PC-9 (cell line): ENCODE measurements at regions not wholly inside any gene's neighbourhood (a gene's known extent, or its start where the extent isn't known, plus 50 kb on each side); places are given as distances from the start of the nearest gene placed in this dataset.

Experiments
- BruUV-seq: library from RNA; stranded (reverse); fragments of 400-500 nt; replicated peaks from 2 replicates; lab custom pipeline; 2021; lab: Mats Ljungman, UMichigan
- CTCF ChIA-PET: fragments of 300-600 bp; sonication (Branson Sonifier 250); formaldehyde crosslinking; loops from one replicate; lab custom pipeline; 2022; ENCODE audit warnings: antibody characterized with exemption; lab: Charles Lee
- POLR2A ChIA-PET: fragments of 300-600 bp; sonication (Branson Sonifier 250); formaldehyde crosslinking; loops from one replicate; lab custom pipeline; 2022; ENCODE audit warnings: antibody characterized with exemption; ENCODE audit not compliant: unreplicated experiment; lab: Charles Lee
- DNase-seq, 2 experiments: peaks; one replicate each; pipeline versions ENCODE4 v3.0.0 to v3.0.0-alpha.2; 2015 to 2022; ENCODE audit warnings: mixed read lengths in 1 of 2
- H2AFZ ChIP-seq: fragments of 200-600 bp; sonication (generic); 2 replicates; pipeline ENCODE4 v1.8.1; 2017; ENCODE audit warnings: antibody characterized with exemption
- H3F3A ChIP-seq: fragments of 200-600 bp; sonication (generic); 2 replicates; pipeline ENCODE4 v1.8.1; 2017; ENCODE audit warnings: antibody characterized with exemption, mild to moderate bottlenecking, low read depth; ENCODE audit not compliant: insufficient read depth
- H3K27ac ChIP-seq: fragments of 200-600 bp; sonication (generic); 2 replicates; pipeline ENCODE4 v1.6.1; 2016; ENCODE audit warnings: mixed run types
- H3K27me3 ChIP-seq: fragments of 200-600 bp; sonication (generic); 2 replicates; pipeline ENCODE4 v1.6.1; 2016; ENCODE audit warnings: low read depth, mixed run types; ENCODE audit not compliant: insufficient read depth
- H3K36me3 ChIP-seq: fragments of 200-600 bp; sonication (generic); 2 replicates; pipeline ENCODE4 v1.6.1; 2016; ENCODE audit warnings: low read depth, mixed run types
- H3K4me1 ChIP-seq: fragments of 200-600 bp; sonication (generic); replicated peaks from 2 replicates; pipeline ENCODE4 v1.6.1; 2016; ENCODE audit warnings: mixed run types; ENCODE audit not compliant: insufficient read depth
- H3K4me2 ChIP-seq: fragments of 200-600 bp; sonication (generic); 2 replicates; pipeline ENCODE4 v1.6.1; 2017; ENCODE audit warnings: mixed run types
- H3K4me3 ChIP-seq: fragments of 200-600 bp; sonication (generic); 2 replicates; pipeline ENCODE4 v1.6.1; 2016; ENCODE audit warnings: mixed run types
- H3K79me2 ChIP-seq: fragments of 200-600 bp; sonication (generic); 2 replicates; pipeline ENCODE4 v1.6.1; 2017; ENCODE audit warnings: low read depth, mixed run types
- H3K9me2 ChIP-seq: fragments of 200-600 bp; sonication (generic); 2 replicates; pipeline ENCODE4 v1.8.1; 2017; ENCODE audit warnings: mild to moderate bottlenecking; ENCODE audit not compliant: insufficient read depth
- H3K9me3 ChIP-seq: fragments of 200-600 bp; sonication (generic); 2 replicates; pipeline ENCODE4 v1.8.1; 2016; ENCODE audit warnings: low read depth; ENCODE audit not compliant: insufficient read depth
- H4K20me1 ChIP-seq: fragments of 200-600 bp; sonication (generic); 2 replicates; pipeline ENCODE4 v1.8.1; 2017; ENCODE audit not compliant: insufficient read depth
- CTCF ChIP-seq: fragments of 200-600 bp; sonication (generic); conservative IDR thresholded peaks from 2 replicates; pipeline ENCODE4 v1.6.1; 2017; ENCODE audit warnings: mixed run types, antibody characterized with exemption, mild to moderate bottlenecking, moderate library complexity
- EZH2 ChIP-seq: fragments of 200-600 bp; sonication (generic); IDR thresholded peaks from 2 replicates; pipeline ENCODE4 v1.8.0; 2017; ENCODE audit warnings: antibody characterized with exemption, low read depth
- intact Hi-C: fragments of 100-400 bp; cut with micrococcal nuclease; formaldehyde crosslinking; loops from one replicate; pipeline ENCODE4 v1.10.0; 2022; ENCODE audit not compliant: unreplicated experiment

DNA sequence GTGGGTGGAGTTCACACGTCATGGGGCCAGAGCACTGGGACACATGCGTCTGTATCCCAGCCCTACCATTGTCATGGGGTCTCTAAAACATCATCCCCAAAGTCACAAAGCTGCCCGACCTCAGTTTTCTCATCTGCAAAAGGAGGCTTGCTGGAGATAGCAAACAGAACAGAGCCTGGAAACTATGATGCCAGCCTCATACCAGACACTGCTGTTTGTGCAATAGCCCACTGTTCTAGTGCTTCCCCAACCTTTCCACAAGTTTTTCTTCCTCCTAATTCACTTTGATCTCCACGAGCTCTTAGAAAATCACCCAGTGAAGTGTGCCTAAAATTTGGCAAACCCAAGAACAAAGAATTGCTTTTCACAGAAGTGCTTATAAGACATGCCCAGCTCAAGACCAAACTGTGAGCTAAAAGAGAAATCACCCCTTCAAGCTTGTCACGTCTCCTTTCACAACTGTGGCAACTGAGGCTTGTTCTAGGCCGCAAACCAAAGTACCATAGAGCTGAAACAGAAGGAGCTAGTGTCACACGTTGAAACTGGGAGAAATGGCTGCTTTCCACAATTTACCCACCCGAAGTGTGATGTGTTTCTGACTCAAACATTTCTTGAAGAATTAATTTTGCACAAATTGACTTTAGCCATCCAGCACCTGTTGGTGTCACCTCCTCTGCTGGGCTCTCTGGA lies 162.7 kb upstream of the ID2 start:
- Histone ChIP-seq H3K36me3 (no peaks in the 10 kb centered on the region), H3F3A (no peaks in the 10 kb centered on the region), H3K4me3 (no peak overlapping the region), H2AFZ (no peak overlapping the region), H3K9me3 (no peaks in the 10 kb centered on the region), H3K27me3 (peaks cover 90% of the 10 kb centered on the region), H3K79me2 (no peaks in the 10 kb centered on the region), H3K4me1 (no peaks in the 10 kb centered on the region), H3K9me2 (no peaks in the 10 kb centered on the region), H3K4me2 (no peak overlapping the region), H4K20me1 (no peaks in the 10 kb centered on the region), H3K27ac (no peak overlapping the region)
- ChIA-PET POLR2A (no interaction called here), CTCF (no interaction called here)
- intact Hi-C loops, result no loop called here
- BruUV-seq, result no TSS peak
- no peak for DNase-seq
- no peak for TF ChIP-seq CTCF
- TF ChIP-seq EZH2, result no peak

DNA sequence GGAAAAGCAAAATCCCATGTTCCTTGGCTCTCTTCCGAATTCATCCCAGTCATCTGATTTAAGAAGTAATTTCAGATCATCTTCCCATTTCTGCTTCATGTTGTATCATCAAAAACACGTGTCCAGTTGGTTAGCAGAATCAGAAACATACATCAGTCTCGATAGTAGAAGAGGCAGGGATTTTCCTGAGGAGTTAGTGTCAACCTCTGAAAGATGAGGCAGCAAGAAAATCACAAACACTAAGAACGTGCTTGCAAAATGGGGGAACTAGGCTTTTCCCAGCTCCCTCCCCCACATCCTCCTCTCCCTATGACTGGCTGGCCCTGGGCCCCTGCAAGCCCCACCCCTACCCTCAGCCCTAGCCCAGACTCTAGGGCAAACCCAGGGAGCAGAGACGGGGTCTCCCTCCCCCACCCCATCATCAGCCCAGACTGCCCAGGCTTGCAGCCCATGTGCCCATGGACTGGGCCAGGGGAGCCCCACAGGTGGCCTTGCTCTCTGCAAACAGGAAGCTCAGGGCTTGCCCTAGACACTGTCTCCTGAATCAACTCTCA lies 161.0 kb upstream of the ID2 start:
- intact Hi-C loops, result no loop called here
- H3K9me2 ChIP-seq, result no peaks in the 10 kb centered on the region
- H3K4me3 ChIP-seq, result no peak overlapping the region
- ChIA-PET POLR2A (no interaction called here), CTCF (no interaction called here)
- H3K4me2 ChIP-seq, result no peak overlapping the region
- TF ChIP-seq CTCF (no peak), EZH2 (no peak)
- no peak for DNase-seq
- no TSS peak for BruUV-seq
- no peaks in the 10 kb centered on the region for H3K4me1 ChIP-seq
- no peaks in the 10 kb centered on the region for H3F3A ChIP-seq
- H3K9me3 ChIP-seq, result no peaks in the 10 kb centered on the region
- no peaks in the 10 kb centered on the region for H4K20me1 ChIP-seq
- H3K36me3 ChIP-seq, result no peaks in the 10 kb centered on the region
- no peaks in the 10 kb centered on the region for H3K79me2 ChIP-seq
- no peak overlapping the region for H2AFZ ChIP-seq
- no peak overlapping the region for H3K27ac ChIP-seq
- H3K27me3 ChIP-seq, result peaks cover 91% of the 10 kb centered on the region

GRCh38 chr2:8522687-8523086 lies 159.2 kb upstream of the ID2 start:
- no peaks in the 10 kb centered on the region for H3K9me2 ChIP-seq
- no peak overlapping the region for H3K4me2 ChIP-seq

More at GRCh38 chr2:8522687-8523086, 159.2 kb upstream of the ID2 start:
- no peaks in the 10 kb centered on the region for H3K79me2 ChIP-seq
- no peak overlapping the region for H3K4me3 ChIP-seq
- TF ChIP-seq CTCF (no peak), EZH2 (no peak)
- no peak overlapping the region for H3K27ac ChIP-seq
- H2AFZ ChIP-seq, result no peak overlapping the region
- CTCF ChIA-PET, result no interaction called here
- no peaks in the 10 kb centered on the region for H3K9me3 ChIP-seq
- H3F3A ChIP-seq, result no peaks in the 10 kb centered on the region
- POLR2A ChIA-PET, result no interaction called here
- DNase-seq, result no peak
- BruUV-seq, result no TSS peak
- H3K27me3 ChIP-seq, result peaks cover 93% of the 10 kb centered on the region
- H3K36me3 ChIP-seq, result no peaks in the 10 kb centered on the region
- intact Hi-C loops, result no loop called here
- no peaks in the 10 kb centered on the region for H4K20me1 ChIP-seq
- H3K4me1 ChIP-seq, result no peaks in the 10 kb centered on the region
